D721Med (cell line): ENCODE measurements at regions not wholly inside any gene's neighbourhood (a gene's known extent, or its start where the extent isn't known, plus 50 kb on each side); places are given as distances from the start of the nearest gene placed in this dataset.

Source experiments
- DNase-seq: peaks from one replicate; pipeline ENCODE4 v3.0.0; 2011; ENCODE audit warnings: low spot score; ENCODE audit not compliant: insufficient read length
- FAIRE-seq: peaks from 2 replicates; lab custom pipeline; 2011; peaks lifted over from hg19 to GRCh38; lab: Jason Lieb, UNC
- CTCF ChIP-seq: IDR thresholded peaks from 2 replicates; pipeline ENCODE4 v1.5.1; 2012; ENCODE audit warnings: mild to moderate bottlenecking, control low read depth; ENCODE audit not compliant: insufficient read depth; ENCODE audit errors: missing control alignments

GRCh38 chr1:238811211-238811879 lies 575.0 kb upstream of the CHRM3 start:
- FAIRE-seq (peak; percentile 81), DNase-seq (no peak)
- TF ChIP-seq CTCF = no peak

- no peak for FAIRE-seq
- no peak for DNase-seq
- no peak for TF ChIP-seq CTCF
Observed at GRCh38 chr1:238790882-238791281, 595.5 kb upstream of the CHRM3 start.

GRCh38 chr1:238789916-238790667 lies 596.3 kb upstream of the CHRM3 start:
- no peak for DNase-seq
- TF ChIP-seq CTCF = no peak
- FAIRE-seq = no peak

GRCh38 chr1:238787471-238787870 lies 598.9 kb upstream of the CHRM3 start:
- TF ChIP-seq CTCF = no peak
- peak; percentile 41 for FAIRE-seq
- DNase-seq = no peak

GRCh38 chr1:238783633-238784032 lies 602.7 kb upstream of the CHRM3 start:
- no peak for FAIRE-seq
- no peak for DNase-seq
- TF ChIP-seq CTCF = no peak

- no peak for TF ChIP-seq CTCF
- DNase-seq (no peak), FAIRE-seq (peak; percentile 91)
Observed at GRCh38 chr1:238779716-238780115, 606.7 kb upstream of the CHRM3 start.

- TF ChIP-seq CTCF = no peak
- FAIRE-seq = peak; percentile 72
- DNase-seq = no peak
Observed at GRCh38 chr1:238778113-238778512, 608.3 kb upstream of the CHRM3 start.
